HL-60 (cell line): ENCODE measurements at regions not wholly inside any gene's neighbourhood (a gene's known extent, or its start where the extent isn't known, plus 50 kb on each side); places are given as distances from the start of the nearest gene placed in this dataset.

ENCODE experiments used
- DNase-seq, 2 experiments: peaks; one replicate each; pipeline ENCODE4 v3.0.0-alpha.2; 2010 to 2020; ENCODE audit warnings: low read depth in 1 of 2, low spot score in 1 of 2
- H3K27ac ChIP-seq: fragments of 250-450 bp; sonication (Bioruptor Pico); replicated peaks from 2 replicates; pipeline ENCODE4 v1.5.1; 2020; ENCODE audit warnings: mild to moderate bottlenecking, moderate library complexity
- H3K27me3 ChIP-seq: fragments of 250-450 bp; sonication (Bioruptor Pico); 2 replicates; pipeline ENCODE4 v1.5.1; 2021; ENCODE audit warnings: mild to moderate bottlenecking, moderate library complexity; ENCODE audit not compliant: insufficient read depth, poor library complexity, severe bottlenecking
- H3K4me3 ChIP-seq: replicated peaks from 2 replicates; pipeline ENCODE4 v1.5.1; 2011; ENCODE audit warnings: mild to moderate bottlenecking, control low read depth, low read length; ENCODE audit not compliant: insufficient read depth
- CTCF ChIP-seq: IDR thresholded peaks from one replicate; pipeline ENCODE4 v1.5.1; 2011; ENCODE audit warnings: low read length, control low read depth, inconsistent platforms; ENCODE audit not compliant: insufficient read depth
- GABPA ChIP-seq: IDR thresholded peaks from 2 replicates; pipeline ENCODE4 v1.6.1; 2012; ENCODE audit warnings: low read depth
- POLR2AphosphoS5 ChIP-seq: IDR thresholded peaks from 2 replicates; pipeline ENCODE4 v1.6.1; 2012; ENCODE audit warnings: low read depth
- SPI1 ChIP-seq: IDR thresholded peaks from 2 replicates; pipeline ENCODE4 v1.6.1; 2012; ENCODE audit warnings: low read depth, mild to moderate bottlenecking, borderline replicate concordance
- TF ChIP-seq, protein P1 (sequence below): IDR thresholded peaks from 2 replicates; pipeline ENCODE4 v1.6.1; 2012; ENCODE audit warnings: low read depth; ENCODE audit not compliant: insufficient replicate concordance

DNA sequence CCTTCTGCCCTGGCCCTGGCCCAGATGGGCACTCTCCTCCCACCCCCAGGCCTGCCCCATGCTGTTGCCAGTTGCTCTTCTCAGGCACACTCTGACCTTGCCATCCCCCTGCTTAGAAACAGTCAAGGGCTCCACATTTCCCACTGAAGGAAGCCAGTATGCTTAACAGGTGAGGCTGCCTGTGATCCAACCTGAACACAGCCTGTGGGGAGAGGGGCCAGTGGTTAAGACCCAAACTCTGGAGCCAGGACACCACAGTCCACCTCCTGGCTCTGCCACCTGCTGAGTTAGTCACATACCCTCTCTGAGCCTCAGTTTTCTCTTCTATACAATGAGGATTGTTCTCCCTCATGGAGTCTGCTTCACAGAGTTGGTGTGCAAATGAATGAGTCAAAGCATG is 526.9 kb downstream of the MATN1 start:
- no peaks in the 10 kb centered on the region for H3K27me3 ChIP-seq
- DNase-seq = no peak
- no peak overlapping the region for H3K4me3 ChIP-seq
- TF ChIP-seq GABPA = no peak
- no peak for TF ChIP-seq SPI1
- TF ChIP-seq CTCF = no peak
- H3K27ac ChIP-seq = no peak overlapping the region

GRCh38 chr1:30195424-30196134 is 527.8 kb downstream of the MATN1 start:
- Histone ChIP-seq H3K27me3 (no peaks in the 10 kb centered on the region), H3K27ac (no peak overlapping the region), H3K4me3 (no peak overlapping the region)
- no peak for DNase-seq
- no peak for TF ChIP-seq POLR2AphosphoS5
- TF ChIP-seq CTCF = no peak
- TF ChIP-seq GABPA = no peak
- TF ChIP-seq SPI1 = no peak
- TF ChIP-seq, protein P1, sequence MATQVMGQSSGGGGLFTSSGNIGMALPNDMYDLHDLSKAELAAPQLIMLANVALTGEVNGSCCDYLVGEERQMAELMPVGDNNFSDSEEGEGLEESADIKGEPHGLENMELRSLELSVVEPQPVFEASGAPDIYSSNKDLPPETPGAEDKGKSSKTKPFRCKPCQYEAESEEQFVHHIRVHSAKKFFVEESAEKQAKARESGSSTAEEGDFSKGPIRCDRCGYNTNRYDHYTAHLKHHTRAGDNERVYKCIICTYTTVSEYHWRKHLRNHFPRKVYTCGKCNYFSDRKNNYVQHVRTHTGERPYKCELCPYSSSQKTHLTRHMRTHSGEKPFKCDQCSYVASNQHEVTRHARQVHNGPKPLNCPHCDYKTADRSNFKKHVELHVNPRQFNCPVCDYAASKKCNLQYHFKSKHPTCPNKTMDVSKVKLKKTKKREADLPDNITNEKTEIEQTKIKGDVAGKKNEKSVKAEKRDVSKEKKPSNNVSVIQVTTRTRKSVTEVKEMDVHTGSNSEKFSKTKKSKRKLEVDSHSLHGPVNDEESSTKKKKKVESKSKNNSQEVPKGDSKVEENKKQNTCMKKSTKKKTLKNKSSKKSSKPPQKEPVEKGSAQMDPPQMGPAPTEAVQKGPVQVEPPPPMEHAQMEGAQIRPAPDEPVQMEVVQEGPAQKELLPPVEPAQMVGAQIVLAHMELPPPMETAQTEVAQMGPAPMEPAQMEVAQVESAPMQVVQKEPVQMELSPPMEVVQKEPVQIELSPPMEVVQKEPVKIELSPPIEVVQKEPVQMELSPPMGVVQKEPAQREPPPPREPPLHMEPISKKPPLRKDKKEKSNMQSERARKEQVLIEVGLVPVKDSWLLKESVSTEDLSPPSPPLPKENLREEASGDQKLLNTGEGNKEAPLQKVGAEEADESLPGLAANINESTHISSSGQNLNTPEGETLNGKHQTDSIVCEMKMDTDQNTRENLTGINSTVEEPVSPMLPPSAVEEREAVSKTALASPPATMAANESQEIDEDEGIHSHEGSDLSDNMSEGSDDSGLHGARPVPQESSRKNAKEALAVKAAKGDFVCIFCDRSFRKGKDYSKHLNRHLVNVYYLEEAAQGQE = no peak

DNA sequence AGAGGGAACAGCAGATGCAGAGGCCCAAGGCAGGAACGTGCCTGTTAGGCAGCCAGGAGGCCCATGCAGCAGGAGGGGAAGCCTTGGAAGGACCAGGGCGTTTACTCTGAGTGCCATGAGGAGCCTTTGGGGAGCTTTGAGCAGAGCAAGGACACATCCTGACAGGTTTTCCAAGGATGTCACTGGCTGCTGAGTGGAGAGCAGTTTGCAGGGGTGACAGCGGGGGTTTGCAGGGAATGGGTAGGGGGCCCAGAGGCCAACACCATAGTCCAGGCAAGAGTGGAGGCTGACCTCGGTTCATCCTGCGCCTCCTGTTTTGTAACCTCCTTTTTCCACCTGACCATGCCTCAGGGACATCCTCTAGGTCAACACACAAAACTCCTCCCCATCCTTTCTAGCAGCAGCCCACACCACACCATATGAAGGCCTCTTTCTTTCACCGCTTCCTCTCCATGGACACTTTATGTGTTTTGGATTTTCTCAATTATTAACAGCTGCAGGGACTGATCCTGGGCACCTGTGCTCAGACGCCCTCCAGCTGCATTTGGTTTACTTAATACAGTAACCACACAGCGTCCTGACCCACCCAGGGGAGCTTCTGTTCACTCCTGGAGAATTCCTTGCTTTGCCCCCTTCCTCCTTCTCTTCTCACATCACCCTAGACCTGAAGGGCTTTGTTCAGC is 528.5 kb downstream of the MATN1 start:
- Histone ChIP-seq H3K27me3 (no peaks in the 10 kb centered on the region), H3K27ac (no peak overlapping the region), H3K4me3 (no peak overlapping the region)
- no peak for DNase-seq
- no peak for TF ChIP-seq GABPA

DNA sequence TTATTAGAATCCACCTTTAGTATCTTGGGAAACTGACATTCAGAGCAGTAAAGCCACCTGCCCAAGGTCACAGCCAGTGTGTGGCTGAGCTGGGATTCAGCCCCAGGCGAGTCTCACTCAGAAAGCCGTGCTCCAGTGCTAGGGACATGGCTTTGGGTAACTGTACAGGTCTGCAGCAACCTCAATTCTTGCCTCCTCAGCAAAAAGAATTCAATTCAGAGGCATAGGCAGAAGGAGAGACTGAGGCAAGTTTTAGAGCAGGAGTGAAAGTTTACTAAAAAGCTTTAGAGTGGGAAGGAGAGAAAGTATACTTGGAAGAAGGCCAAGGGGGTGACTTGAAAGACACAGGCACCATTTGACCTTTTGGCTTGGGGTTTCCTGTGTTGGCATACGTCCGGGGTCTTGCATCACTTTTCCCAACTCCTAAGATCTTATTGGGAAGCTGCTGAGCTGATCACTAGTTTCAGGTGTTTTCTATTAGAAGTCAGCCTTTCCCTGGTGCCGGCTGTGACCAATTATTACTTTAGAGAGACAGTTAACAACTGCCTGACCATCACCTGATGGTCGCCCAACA is 529.3 kb downstream of the MATN1 start:
- Histone ChIP-seq H3K27me3 (no peaks in the 10 kb centered on the region), H3K27ac (no peak overlapping the region), H3K4me3 (no peak overlapping the region)
- TF ChIP-seq, protein P1 = no peak
- TF ChIP-seq POLR2AphosphoS5 (no peak), SPI1 (no peak), CTCF (no peak), GABPA (no peak)
- no peak for DNase-seq
